ENCODE measurements at regions not wholly inside any gene's neighbourhood (a gene's known extent, or its start where the extent isn't known, plus 50 kb on each side); places are given as distances from the start of the nearest gene placed in this dataset.
A peak's percentile ranks its signal among the peaks of the same experiment; 100 is the strongest.

- DNase-seq (ENCODE audit: insufficient read length, low spot score) (no peak), FAIRE-seq (peak; percentile 51)
- TF ChIP-seq PAX5 (IDR thresholded peaks at IDR 0.05; ENCODE audit: insufficient read depth, low read length, severe bottlenecking) (no peak), SPI1 (IDR thresholded peaks at IDR 0.05; ENCODE audit: low read depth, low read length) (no peak), POLR2AphosphoS5 (IDR thresholded peaks at IDR 0.05; ENCODE audit: low read depth, low read length) (no peak), TAF1 (IDR thresholded peaks at IDR 0.05; ENCODE audit: low read depth, low read length) (no peak)
Measured at GRCh38 chr5:89449392-89450148, 566.6 kb upstream of the MEF2C start.

GRCh38 chr5:89447027-89447426 is 564.0 kb upstream of the MEF2C start:
- DNase-seq (ENCODE audit: insufficient read length, low spot score) (no peak), FAIRE-seq (no peak)
- TF ChIP-seq POLR2AphosphoS5 (IDR thresholded peaks at IDR 0.05; ENCODE audit: low read depth, low read length) = no peak
- TF ChIP-seq SPI1 (IDR thresholded peaks at IDR 0.05; ENCODE audit: low read depth, low read length) = no peak
- no peak for TF ChIP-seq POU2F2 (IDR thresholded peaks at IDR 0.05; ENCODE audit: low read depth, low read length)
- no peak for TF ChIP-seq PAX5 (IDR thresholded peaks at IDR 0.05; ENCODE audit: insufficient read depth, low read length, severe bottlenecking)
- no peak for TF ChIP-seq POLR2A (IDR thresholded peaks at IDR 0.05; ENCODE audit: low read depth, low read length)
- no peak for TF ChIP-seq TAF1 (IDR thresholded peaks at IDR 0.05; ENCODE audit: low read depth, low read length)

GRCh38 chr5:89445106-89445745 is 562.2 kb upstream of the MEF2C start:
- DNase-seq (ENCODE audit: insufficient read length, low spot score) (no peak), FAIRE-seq (peak; percentile 87)
- TF ChIP-seq PAX5 (IDR thresholded peaks at IDR 0.05; ENCODE audit: insufficient read depth, low read length, severe bottlenecking) (no peak), POLR2AphosphoS5 (IDR thresholded peaks at IDR 0.05; ENCODE audit: low read depth, low read length) (no peak), TAF1 (IDR thresholded peaks at IDR 0.05; ENCODE audit: low read depth, low read length) (no peak), SPI1 (IDR thresholded peaks at IDR 0.05; ENCODE audit: low read depth, low read length) (no peak), POU2F2 (IDR thresholded peaks at IDR 0.05; ENCODE audit: low read depth, low read length) (no peak), POLR2A (IDR thresholded peaks at IDR 0.05; ENCODE audit: low read depth, low read length) (no peak)

DNA sequence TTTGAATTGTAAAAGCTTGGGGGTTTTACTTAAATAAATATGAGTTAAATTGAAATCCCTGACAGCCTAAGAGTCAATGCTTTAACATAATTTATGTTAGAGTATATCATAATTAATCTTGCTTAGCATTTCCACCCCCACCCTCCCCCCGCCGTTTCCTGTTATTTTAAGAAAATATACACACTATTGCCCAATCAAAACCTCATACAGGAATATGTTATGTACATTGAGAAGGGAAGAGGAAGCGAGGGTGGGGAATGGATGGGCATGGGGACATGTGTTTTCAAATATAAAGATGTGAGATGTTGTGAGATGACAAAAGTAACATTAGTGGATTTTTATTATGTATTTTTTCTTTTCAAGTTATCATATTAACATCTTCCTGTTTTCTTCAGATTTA is 561.1 kb upstream of the MEF2C start:
- no peak for TF ChIP-seq POLR2AphosphoS5 (IDR thresholded peaks at IDR 0.05; ENCODE audit: low read depth, low read length)
- no peak for TF ChIP-seq SPI1 (IDR thresholded peaks at IDR 0.05; ENCODE audit: low read depth, low read length)
- no peak for TF ChIP-seq TAF1 (IDR thresholded peaks at IDR 0.05; ENCODE audit: low read depth, low read length)
- TF ChIP-seq POLR2A (IDR thresholded peaks at IDR 0.05; ENCODE audit: low read depth, low read length) = no peak
- TF ChIP-seq POU2F2 (IDR thresholded peaks at IDR 0.05; ENCODE audit: low read depth, low read length) = no peak
- FAIRE-seq (no peak), DNase-seq (ENCODE audit: insufficient read length, low spot score) (no peak)

- FAIRE-seq = no peak
- no peak for TF ChIP-seq POU2F2 (IDR thresholded peaks at IDR 0.05; ENCODE audit: low read depth, low read length)
- TF ChIP-seq TAF1 (IDR thresholded peaks at IDR 0.05; ENCODE audit: low read depth, low read length) = no peak
- no peak for TF ChIP-seq PAX5 (IDR thresholded peaks at IDR 0.05; ENCODE audit: insufficient read depth, low read length, severe bottlenecking)
- TF ChIP-seq POLR2AphosphoS5 (IDR thresholded peaks at IDR 0.05; ENCODE audit: low read depth, low read length) = no peak
- TF ChIP-seq SPI1 (IDR thresholded peaks at IDR 0.05; ENCODE audit: low read depth, low read length) = no peak
- TF ChIP-seq POLR2A (IDR thresholded peaks at IDR 0.05; ENCODE audit: low read depth, low read length) = no peak
- DNase-seq (ENCODE audit: insufficient read length, low spot score) = no peak
Measured at GRCh38 chr5:89443508-89443907, 560.5 kb upstream of the MEF2C start.

GRCh38 chr5:89441965-89442364 is 559.0 kb upstream of the MEF2C start:
- DNase-seq (ENCODE audit: insufficient read length, low spot score) (no peak), FAIRE-seq (no peak)
- no peak for TF ChIP-seq PAX5 (IDR thresholded peaks at IDR 0.05; ENCODE audit: insufficient read depth, low read length, severe bottlenecking)
- TF ChIP-seq SPI1 (IDR thresholded peaks at IDR 0.05; ENCODE audit: low read depth, low read length) = no peak
- TF ChIP-seq POLR2AphosphoS5 (IDR thresholded peaks at IDR 0.05; ENCODE audit: low read depth, low read length) = no peak
- no peak for TF ChIP-seq POLR2A (IDR thresholded peaks at IDR 0.05; ENCODE audit: low read depth, low read length)
- no peak for TF ChIP-seq POU2F2 (IDR thresholded peaks at IDR 0.05; ENCODE audit: low read depth, low read length)
- no peak for TF ChIP-seq TAF1 (IDR thresholded peaks at IDR 0.05; ENCODE audit: low read depth, low read length)

DNA sequence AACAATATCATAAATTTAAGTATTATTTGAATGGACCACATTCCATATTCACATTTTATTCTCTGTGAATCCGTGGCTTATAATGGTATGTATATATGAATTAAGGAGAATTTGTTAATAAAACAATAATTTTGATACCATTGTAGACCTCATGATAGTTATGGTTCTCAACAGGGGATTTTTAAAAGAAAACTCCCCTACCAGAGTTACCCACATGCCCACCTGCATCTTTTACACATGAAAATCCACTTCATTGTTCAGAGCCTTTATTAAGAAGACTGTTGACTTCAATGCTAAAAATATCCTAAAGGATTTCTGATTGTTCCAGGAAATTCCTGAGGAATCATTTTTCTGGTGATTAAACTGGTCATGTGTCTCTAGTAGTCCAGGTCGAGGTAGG is 557.7 kb upstream of the MEF2C start:
- no peak for DNase-seq (ENCODE audit: insufficient read length, low spot score)
- no peak for FAIRE-seq
- TF ChIP-seq POU2F2 (IDR thresholded peaks at IDR 0.05; ENCODE audit: low read depth, low read length) = no peak

DNA sequence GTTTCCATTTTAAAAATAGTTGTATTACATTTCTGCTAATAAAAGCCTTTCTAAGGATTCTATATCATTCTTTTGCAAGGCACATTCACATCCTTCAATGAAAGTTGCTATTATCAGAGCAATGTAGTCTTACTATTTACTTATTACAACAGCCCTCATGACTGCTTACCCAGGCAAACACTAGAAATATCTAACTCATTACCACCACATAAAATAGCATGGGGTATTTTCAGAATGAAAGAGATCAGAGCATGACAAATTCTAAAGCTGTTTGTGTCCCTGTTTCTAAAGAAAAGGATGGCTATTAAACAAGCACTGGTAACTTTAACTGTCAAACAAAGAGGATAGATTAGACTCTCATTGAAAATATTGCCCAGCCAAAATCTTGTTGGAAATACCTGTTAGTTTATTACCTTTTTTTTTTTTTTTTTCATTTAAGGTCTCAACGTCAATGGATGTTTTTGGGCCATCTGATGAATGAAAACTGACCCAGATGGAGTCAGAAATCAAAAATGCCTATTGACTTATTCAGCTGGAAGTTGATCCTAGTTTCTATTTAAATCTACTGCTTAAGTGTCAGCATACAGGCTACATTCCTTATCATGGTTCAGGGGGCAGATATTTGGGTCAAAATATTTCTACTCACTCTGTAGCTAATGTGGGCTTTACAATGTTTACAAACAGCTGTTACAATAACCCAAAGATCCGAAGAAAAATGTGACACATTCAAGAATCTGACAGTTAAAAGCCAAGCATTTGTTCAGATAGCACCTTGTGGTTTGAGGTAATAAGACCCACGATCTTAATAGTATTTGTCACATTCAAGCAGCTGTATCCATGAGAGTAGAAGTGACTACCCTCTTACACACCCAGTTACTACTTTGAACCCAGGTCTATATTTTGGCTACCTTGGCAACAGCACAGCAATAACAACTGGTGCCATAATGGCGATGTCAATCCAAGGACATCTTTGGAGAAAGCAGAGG is 554.8 kb upstream of the MEF2C start:
- FAIRE-seq (peak; percentile 72), DNase-seq (ENCODE audit: insufficient read length, low spot score) (no peak)
- TF ChIP-seq POLR2AphosphoS5 (IDR thresholded peaks at IDR 0.05; ENCODE audit: low read depth, low read length) (no peak), TAF1 (IDR thresholded peaks at IDR 0.05; ENCODE audit: low read depth, low read length) (no peak), POLR2A (IDR thresholded peaks at IDR 0.05; ENCODE audit: low read depth, low read length) (no peak), PAX5 (IDR thresholded peaks at IDR 0.05; ENCODE audit: insufficient read depth, low read length, severe bottlenecking) (no peak), POU2F2 (IDR thresholded peaks at IDR 0.05; ENCODE audit: low read depth, low read length) (no peak), SPI1 (IDR thresholded peaks at IDR 0.05; ENCODE audit: low read depth, low read length) (no peak)

DNA sequence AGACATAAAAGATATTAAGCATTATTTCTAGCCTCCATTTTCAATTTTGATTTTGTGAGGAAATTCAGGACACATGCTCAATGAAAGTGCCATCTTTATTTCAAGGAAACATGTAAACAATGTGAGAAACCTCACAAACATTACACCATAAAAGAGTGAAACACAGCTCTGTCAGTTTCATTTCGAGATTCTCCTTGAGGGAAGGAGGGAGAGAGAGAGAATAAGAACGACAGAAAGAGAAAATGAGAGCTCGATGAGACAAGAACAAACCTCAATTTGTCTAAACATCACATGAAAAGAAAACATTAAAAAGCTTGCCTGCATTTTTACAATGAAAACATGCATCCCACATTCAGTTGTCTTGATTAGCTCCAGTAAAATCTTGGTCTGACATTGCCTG is 553.5 kb upstream of the MEF2C start:
- TF ChIP-seq POLR2A (IDR thresholded peaks at IDR 0.05; ENCODE audit: low read depth, low read length) = no peak
- no peak for TF ChIP-seq POLR2AphosphoS5 (IDR thresholded peaks at IDR 0.05; ENCODE audit: low read depth, low read length)
- no peak for TF ChIP-seq PAX5 (IDR thresholded peaks at IDR 0.05; ENCODE audit: insufficient read depth, low read length, severe bottlenecking)
- TF ChIP-seq TAF1 (IDR thresholded peaks at IDR 0.05; ENCODE audit: low read depth, low read length) = no peak
- no peak for TF ChIP-seq SPI1 (IDR thresholded peaks at IDR 0.05; ENCODE audit: low read depth, low read length)
- TF ChIP-seq POU2F2 (IDR thresholded peaks at IDR 0.05; ENCODE audit: low read depth, low read length) = no peak
- FAIRE-seq (peak; percentile 41), DNase-seq (ENCODE audit: insufficient read length, low spot score) (no peak)
